ENCODE measurements at regions not wholly inside any gene's neighbourhood (a gene's known extent, or its start where the extent isn't known, plus 50 kb on each side); places are given as distances from the start of the nearest gene placed in this dataset.

GRCh38 chr6:155527443-155527842 is 71.8 kb upstream of the NOX3 start:
- H3K9me3 ChIP-seq: no peaks in the 10 kb centered on the region
- no peak overlapping the region for H3K4me3 ChIP-seq
- TF ChIP-seq, protein P1, sequence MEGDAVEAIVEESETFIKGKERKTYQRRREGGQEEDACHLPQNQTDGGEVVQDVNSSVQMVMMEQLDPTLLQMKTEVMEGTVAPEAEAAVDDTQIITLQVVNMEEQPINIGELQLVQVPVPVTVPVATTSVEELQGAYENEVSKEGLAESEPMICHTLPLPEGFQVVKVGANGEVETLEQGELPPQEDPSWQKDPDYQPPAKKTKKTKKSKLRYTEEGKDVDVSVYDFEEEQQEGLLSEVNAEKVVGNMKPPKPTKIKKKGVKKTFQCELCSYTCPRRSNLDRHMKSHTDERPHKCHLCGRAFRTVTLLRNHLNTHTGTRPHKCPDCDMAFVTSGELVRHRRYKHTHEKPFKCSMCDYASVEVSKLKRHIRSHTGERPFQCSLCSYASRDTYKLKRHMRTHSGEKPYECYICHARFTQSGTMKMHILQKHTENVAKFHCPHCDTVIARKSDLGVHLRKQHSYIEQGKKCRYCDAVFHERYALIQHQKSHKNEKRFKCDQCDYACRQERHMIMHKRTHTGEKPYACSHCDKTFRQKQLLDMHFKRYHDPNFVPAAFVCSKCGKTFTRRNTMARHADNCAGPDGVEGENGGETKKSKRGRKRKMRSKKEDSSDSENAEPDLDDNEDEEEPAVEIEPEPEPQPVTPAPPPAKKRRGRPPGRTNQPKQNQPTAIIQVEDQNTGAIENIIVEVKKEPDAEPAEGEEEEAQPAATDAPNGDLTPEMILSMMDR (IDR thresholded peaks at IDR 0.05): no peak
- H3K4me1 ChIP-seq (ENCODE audit: low read depth): no peaks in the 10 kb centered on the region
- ATAC-seq (no peak), DNase-seq (no peak)
- H3K36me3 ChIP-seq (ENCODE audit: low read depth): no peaks in the 10 kb centered on the region
- intact Hi-C loops (cut with DNase I, micrococcal nuclease): loop anchor here in 1 of 2 donors (10.0 kb wide), 1 partner anchor 203 kb away; no protein-coding TSS in a partner anchor

- Histone ChIP-seq H3K4me1 (ENCODE audit: low read depth) (no peaks in the 10 kb centered on the region), H3K4me3 (no peak overlapping the region), H3K36me3 (ENCODE audit: low read depth) (no peaks in the 10 kb centered on the region), H3K9me3 (no peaks in the 10 kb centered on the region)
- intact Hi-C loops (cut with DNase I, micrococcal nuclease): loop anchor here in 1 of 2 donors (10.0 kb wide), 1 partner anchor 199 kb away; no protein-coding TSS in a partner anchor
- ATAC-seq: no peak
- DNase-seq: no peak
- TF ChIP-seq, protein P1 (IDR thresholded peaks at IDR 0.05): no peak
These were observed 68.4 kb upstream of the NOX3 start for GRCh38 chr6:155523821-155524651.

DNA sequence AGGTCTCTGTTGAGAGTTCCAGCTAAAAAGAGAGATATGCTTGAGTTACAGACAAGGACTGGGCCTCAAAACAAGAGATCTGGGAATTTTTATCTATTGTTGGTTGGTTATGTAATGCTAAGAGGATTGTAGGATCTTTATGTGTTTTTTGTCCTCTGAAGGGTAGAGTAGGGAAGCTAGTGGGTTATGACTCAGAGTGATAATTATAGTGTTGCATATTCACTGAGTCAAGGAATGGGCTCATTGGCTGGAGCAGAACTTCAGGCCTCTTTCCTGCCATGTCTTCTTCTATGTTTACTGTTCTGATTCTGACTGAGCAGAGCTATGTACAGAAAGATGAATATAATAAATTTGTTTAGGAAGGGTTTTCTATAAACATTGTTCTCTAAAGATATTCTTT is 66.1 kb upstream of the NOX3 start:
- Histone ChIP-seq H3K4me1 (ENCODE audit: low read depth) (no peaks in the 10 kb centered on the region), H3K36me3 (ENCODE audit: low read depth) (no peaks in the 10 kb centered on the region), H3K9me3 (no peaks in the 10 kb centered on the region), H3K4me3 (no peak overlapping the region)
- TF ChIP-seq, protein P1 (IDR thresholded peaks at IDR 0.05): no peak
- ATAC-seq: no peak
- DNase-seq: no peak
- intact Hi-C loops (cut with DNase I, micrococcal nuclease): loop anchor here in 1 of 2 donors (10.0 kb wide), 1 partner anchor 197 kb away; no protein-coding TSS in a partner anchor

DNA sequence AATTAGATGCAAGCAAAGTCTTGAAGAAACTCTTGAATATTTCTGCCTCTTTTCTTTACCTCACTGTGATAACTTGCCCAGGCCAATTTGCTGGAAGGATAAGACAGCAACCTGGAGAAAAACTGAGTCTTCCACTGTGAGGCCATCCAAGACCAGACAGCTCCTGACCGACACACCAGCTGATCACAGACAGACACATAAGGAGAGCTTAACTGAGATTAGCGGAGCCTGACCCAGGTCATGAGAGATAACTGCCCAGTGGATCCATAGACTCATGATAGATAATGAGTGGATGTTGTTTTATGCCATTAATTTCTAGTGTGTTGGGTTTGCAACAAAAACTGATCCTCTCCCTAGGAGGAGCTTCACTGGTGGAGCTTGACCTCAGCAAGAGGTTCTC is 64.4 kb upstream of the NOX3 start:
- TF ChIP-seq, protein P1 (IDR thresholded peaks at IDR 0.05): no peak
- Histone ChIP-seq H3K36me3 (ENCODE audit: low read depth) (no peaks in the 10 kb centered on the region), H3K4me3 (no peak overlapping the region), H3K9me3 (no peaks in the 10 kb centered on the region), H3K4me1 (ENCODE audit: low read depth) (no peaks in the 10 kb centered on the region)
- ATAC-seq: no peak
- no peak for DNase-seq
- intact Hi-C loops (cut with DNase I, micrococcal nuclease): loop anchor here in 1 of 2 donors (10.0 kb wide), 1 partner anchor 195 kb away; no protein-coding TSS in a partner anchor

GRCh38 chr6:155519176-155519738 is 63.6 kb upstream of the NOX3 start:
- no peaks in the 10 kb centered on the region for H3K36me3 ChIP-seq (ENCODE audit: low read depth)
- intact Hi-C loops (cut with DNase I, micrococcal nuclease): no loop called here
- H3K9me3 ChIP-seq: no peaks in the 10 kb centered on the region
- H3K4me3 ChIP-seq: no peak overlapping the region
- H3K4me1 ChIP-seq (ENCODE audit: low read depth): no peaks in the 10 kb centered on the region
- TF ChIP-seq, protein P1 (IDR thresholded peaks at IDR 0.05): no peak
- no peak for DNase-seq
- no peak for ATAC-seq

Data from mucosa of descending colon (tissue), 3 donors.